Stomach smooth muscle (tissue), 2 donors: ENCODE measurements at regions not wholly inside any gene's neighbourhood (a gene's known extent, or its start where the extent isn't known, plus 50 kb on each side); places are given as distances from the start of the nearest gene placed in this dataset.

Source experiments
- H3K27ac ChIP-seq: one replicate; pipeline ENCODE4 v1.7.0; 2013; ENCODE audit warnings: mild to moderate bottlenecking, low read length, inconsistent platforms
- H3K27me3 ChIP-seq, 2 donors: one replicate each; pipeline ENCODE4 v1.7.0; 2013; ENCODE audit warnings: low read length in 2 of 2; ENCODE audit not compliant: insufficient read depth in 2 of 2, control insufficient read depth in 1 of 2
- H3K36me3 ChIP-seq, 2 donors: one replicate each; pipeline ENCODE4 v1.7.0; 2013; ENCODE audit warnings: low read length in 2 of 2; ENCODE audit not compliant: control insufficient read depth in 2 of 2, insufficient read depth in 2 of 2
- H3K4me1 ChIP-seq: one replicate; pipeline ENCODE4 v1.7.0; 2013; ENCODE audit warnings: low read length; ENCODE audit not compliant: control insufficient read depth, insufficient read depth
- H3K4me3 ChIP-seq, 2 donors: one replicate each; pipeline ENCODE4 v1.7.0; 2013; ENCODE audit warnings: low read length in 2 of 2
- H3K9ac ChIP-seq, 2 donors: one replicate each; pipeline ENCODE4 v1.7.0; 2013; ENCODE audit warnings: low read length in 2 of 2, mild to moderate bottlenecking in 1 of 2
- H3K9me3 ChIP-seq, 2 donors: one replicate each; pipeline ENCODE4 v1.7.0; 2013; ENCODE audit warnings: low read length in 2 of 2; ENCODE audit not compliant: control insufficient read depth in 2 of 2
- donor health status: healthy.
- donor health status: Pancreatic carcinoma.

DNA sequence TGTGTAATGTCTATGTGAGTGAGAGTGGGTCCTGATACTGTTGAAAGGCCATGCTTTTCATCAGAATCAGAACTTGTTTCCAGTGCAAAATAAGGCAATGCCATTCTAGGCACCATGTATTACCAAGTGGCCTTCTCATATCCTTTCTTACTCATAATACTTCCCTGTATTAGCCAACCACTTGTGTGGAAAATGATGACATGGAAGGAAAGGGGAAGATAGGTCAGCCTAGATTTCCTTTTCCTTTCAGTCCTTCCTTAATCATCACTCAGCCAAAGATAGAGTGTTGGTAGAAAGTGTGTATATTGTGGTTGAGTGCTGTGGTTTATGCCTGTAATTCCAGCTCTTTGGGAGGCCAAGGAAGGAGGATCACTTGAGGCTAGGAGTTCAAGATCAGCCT lies 158.6 kb upstream of the PREP start:
- Histone ChIP-seq H3K9ac (no peak overlapping the region), H3K4me3 (no peak overlapping the region), H3K27ac (no peak overlapping the region), H3K27me3 (no peaks in the 10 kb centered on the region), H3K4me1 (no peaks in the 10 kb centered on the region), H3K9me3 (no peaks in the 10 kb centered on the region), H3K36me3 (no peaks in the 10 kb centered on the region)

DNA sequence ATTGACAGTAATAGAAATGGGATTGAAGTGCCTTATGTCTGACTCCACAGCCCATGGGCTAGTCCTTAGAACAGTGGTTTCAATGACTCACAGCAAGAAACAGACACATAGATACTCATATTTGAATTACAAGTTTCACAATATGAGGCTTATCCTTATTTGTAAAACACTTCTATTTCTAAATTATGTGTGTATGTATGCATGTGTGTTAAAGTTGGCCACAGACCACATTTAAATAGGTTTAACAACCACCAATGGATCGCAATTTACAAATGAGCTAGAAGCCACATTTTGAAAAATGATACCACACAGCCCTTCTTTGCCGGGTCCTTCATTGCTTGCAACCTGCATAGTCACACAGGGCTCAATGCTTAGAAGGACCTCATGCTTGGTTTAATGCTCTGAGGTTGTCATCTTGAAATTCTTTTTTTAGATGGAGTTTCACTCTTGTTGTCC lies 157.8 kb upstream of the PREP start:
- Histone ChIP-seq H3K27ac (no peak overlapping the region), H3K36me3 (no peaks in the 10 kb centered on the region), H3K9me3 (no peaks in the 10 kb centered on the region), H3K9ac (no peak overlapping the region), H3K27me3 (no peaks in the 10 kb centered on the region), H3K4me3 (no peak overlapping the region), H3K4me1 (no peaks in the 10 kb centered on the region)

DNA sequence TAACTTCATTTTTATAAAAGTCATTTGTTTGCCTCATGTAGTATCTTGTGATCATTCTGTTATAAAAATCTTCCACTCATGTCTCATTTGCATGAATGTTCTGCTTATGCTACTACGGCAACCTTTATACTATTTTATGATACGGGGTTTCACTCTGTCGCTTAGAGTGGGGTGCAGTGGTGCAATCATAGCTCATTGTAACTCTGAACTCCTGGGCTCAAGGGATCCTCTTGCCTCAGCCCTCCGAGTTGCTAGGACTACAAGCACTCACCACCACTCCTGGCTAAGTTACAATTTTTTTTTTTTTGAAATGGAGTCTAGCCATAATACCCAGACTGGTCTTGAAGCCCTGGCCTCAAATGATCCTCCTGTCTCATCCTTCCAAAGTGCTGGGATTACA lies 154.4 kb upstream of the PREP start:
- Histone ChIP-seq H3K9ac (no peak overlapping the region), H3K27ac (no peak overlapping the region), H3K4me1 (no peaks in the 10 kb centered on the region), H3K9me3 (no peaks in the 10 kb centered on the region), H3K4me3 (no peak overlapping the region), H3K27me3 (no peaks in the 10 kb centered on the region), H3K36me3 (no peaks in the 10 kb centered on the region)

DNA sequence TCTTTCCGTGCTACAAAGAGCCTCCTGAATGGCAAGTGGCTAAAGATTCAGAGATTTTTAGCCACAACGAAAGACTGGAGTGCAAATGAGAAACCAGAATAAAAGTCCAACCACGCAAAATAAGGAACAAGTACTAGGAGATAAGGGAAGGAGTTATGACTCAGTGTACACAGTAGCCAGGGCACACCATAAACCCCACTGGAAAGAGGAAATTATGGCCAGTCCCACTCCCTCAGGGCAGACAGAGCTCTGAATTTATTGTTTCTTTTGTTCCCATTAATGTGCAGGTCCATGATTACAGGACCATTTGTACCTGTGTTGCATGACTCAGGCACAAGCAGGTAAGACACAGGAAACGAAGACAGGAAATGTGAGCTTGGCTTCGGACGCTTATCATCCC lies 150.3 kb upstream of the PREP start:
- Histone ChIP-seq H3K9ac (no peak overlapping the region), H3K27ac (no peak overlapping the region), H3K27me3 (no peaks in the 10 kb centered on the region), H3K36me3 (no peaks in the 10 kb centered on the region), H3K4me3 (no peak overlapping the region), H3K4me1 (no peaks in the 10 kb centered on the region), H3K9me3 (no peaks in the 10 kb centered on the region)

DNA sequence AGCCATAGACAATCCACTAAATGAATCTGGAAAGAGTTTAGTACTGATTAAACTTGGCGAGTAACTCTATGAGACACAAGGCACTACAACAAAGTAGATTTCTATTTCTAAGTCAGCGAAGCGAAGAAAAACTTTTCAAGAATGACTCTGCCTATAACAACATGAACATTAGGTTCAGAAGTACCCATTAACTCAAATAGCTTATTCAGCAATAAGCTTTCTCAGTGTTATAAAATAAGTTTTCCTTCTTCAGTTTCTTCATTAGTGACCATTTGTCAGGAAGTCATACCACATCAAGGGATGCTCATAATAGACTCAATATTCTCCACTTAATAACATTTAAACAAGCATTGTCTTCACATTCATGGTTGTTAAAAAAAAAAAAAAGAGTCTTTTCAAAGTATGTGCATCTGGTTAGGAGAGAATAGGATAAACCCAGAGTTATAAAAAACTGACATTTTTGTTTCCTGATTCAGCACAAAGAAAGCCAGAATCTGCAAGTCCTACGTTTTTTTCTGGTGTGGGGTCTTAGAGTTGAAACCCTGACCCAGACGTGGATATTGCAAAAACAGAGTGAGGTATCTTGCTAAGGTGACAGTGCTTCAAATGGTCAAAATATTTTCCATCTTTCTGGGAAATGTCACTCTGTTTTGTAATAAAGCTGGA lies 148.2 kb upstream of the PREP start:
- Histone ChIP-seq H3K9me3 (no peaks in the 10 kb centered on the region), H3K36me3 (no peaks in the 10 kb centered on the region), H3K27ac (no peak overlapping the region), H3K4me1 (no peaks in the 10 kb centered on the region), H3K4me3 (no peak overlapping the region), H3K9ac (no peak overlapping the region), H3K27me3 (no peaks in the 10 kb centered on the region)

DNA sequence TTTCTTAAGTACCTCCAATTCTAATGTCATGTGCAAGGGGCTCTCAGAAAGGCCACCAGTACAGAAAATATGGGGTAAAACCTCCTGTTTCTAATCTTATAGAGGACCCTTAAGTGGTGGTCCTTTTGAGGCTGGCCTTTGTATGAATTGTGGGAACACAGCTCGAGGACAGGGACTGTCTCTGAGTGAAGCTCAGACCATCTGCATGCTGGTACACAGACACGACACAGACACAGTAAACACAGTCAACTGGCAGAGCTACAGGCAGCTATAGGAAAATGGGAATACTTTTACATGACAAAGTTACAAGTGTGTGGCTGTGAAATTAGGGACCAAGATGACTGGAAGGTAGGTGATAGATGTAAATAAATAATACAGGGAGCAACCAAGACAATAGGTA lies 143.9 kb upstream of the PREP start:
- Histone ChIP-seq H3K9ac (no peak overlapping the region), H3K9me3 (no peaks in the 10 kb centered on the region), H3K4me1 (no peaks in the 10 kb centered on the region), H3K27me3 (no peaks in the 10 kb centered on the region), H3K4me3 (no peak overlapping the region), H3K27ac (no peak overlapping the region), H3K36me3 (no peaks in the 10 kb centered on the region)

DNA sequence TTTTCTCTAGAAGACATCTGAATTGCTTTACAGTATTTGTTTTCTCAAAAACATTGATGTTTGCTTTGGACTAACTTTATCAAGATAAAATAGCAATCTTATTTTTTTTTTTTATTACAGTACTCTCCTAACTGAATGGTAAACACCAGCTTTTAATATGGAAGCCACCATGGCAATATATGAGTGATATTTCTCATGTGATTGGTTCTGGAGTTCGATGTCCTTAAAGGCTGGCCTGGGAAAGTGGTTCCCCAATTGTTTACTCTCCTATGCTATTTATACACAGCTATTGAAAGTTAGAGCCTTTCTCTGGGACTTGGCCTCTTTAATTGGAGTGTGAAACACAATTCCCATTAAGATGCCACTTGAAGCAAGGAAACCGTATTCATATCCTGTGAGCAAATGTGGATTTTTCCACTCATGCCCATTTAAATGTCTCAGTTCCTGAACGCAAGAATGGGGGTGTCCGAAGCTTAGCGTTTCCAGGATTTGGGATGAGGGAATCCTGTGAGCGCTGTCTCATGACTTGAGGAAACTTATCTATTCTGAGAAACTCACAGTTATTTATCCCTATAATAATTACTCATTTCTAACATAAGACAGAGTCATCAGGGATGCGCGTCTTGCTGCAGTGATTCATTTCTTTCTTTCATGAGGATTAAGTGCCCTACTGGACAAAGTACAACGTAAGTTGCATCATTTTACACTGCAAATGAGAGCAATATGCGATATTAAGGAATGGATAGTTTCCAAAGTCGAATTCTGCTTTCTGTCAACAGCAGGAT lies 143.3 kb upstream of the PREP start:
- Histone ChIP-seq H3K27ac (no peak overlapping the region), H3K4me3 (no peak overlapping the region), H3K27me3 (no peaks in the 10 kb centered on the region)

DNA sequence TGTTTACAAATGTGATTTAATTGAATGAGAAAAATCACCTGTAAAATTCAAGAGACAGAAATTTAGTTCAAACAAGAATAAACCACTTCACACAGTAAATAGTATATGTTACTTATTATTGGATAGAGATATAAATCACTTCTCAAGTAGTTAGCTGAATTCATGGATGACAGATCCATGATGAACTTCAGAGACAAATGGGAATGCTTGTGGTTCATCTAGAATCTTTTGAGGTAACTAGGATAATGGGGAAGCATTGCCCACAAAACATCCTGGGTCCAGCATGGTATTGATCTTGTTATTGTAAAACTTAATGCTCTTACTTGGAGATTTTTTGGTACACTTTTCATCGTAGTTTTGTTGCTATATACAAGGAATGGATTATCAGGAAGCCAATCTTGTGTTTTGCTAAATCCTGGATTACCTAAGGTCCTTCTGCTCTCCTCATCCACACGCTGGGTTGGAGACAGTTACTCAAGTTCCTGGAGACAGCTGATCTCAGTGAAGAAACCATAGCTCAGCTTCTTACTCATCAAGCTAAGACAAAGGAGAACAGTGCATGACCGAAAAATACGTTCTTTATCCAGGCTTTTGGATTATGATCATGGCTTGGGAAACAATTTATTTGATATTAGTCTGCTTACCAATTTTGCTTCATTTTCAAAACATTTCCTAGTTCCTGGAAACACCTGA lies 142.5 kb upstream of the PREP start:
- Histone ChIP-seq H3K27ac (no peak overlapping the region), H3K4me3 (no peak overlapping the region), H3K27me3 (no peaks in the 10 kb centered on the region), H3K9ac (no peak overlapping the region), H3K9me3 (no peaks in the 10 kb centered on the region), H3K4me1 (no peaks in the 10 kb centered on the region), H3K36me3 (no peaks in the 10 kb centered on the region)

More for the DNA sequence above, 143.3 kb upstream of the PREP start:
- Histone ChIP-seq H3K4me1 (no peaks in the 10 kb centered on the region), H3K36me3 (no peaks in the 10 kb centered on the region), H3K9ac (no peak overlapping the region), H3K9me3 (no peaks in the 10 kb centered on the region)

DNA sequence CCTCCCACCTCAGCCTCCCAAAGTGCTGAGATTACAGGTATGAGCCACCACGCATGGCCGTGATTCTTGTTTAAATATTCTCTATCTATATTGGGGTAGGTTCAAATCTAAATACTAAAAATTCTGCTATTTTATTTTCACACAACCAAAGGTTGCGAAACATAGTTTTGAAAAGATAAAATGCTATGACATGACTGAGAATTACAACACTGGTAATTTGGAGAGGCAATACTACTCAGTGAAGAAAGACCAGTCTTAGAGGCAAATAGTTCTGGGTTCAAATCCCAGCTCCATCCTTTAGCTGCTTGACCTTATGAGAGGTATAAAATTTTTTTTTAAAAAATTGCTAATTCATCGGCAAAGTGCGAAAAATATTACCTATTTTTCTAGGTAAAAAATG lies 137.0 kb upstream of the PREP start:
- no peaks in the 10 kb centered on the region for H3K9me3 ChIP-seq
- H3K27me3 ChIP-seq: no peaks in the 10 kb centered on the region
- no peak overlapping the region for H3K9ac ChIP-seq
- no peak overlapping the region for H3K27ac ChIP-seq
- no peaks in the 10 kb centered on the region for H3K4me1 ChIP-seq
- no peak overlapping the region for H3K4me3 ChIP-seq
- no peaks in the 10 kb centered on the region for H3K36me3 ChIP-seq

DNA sequence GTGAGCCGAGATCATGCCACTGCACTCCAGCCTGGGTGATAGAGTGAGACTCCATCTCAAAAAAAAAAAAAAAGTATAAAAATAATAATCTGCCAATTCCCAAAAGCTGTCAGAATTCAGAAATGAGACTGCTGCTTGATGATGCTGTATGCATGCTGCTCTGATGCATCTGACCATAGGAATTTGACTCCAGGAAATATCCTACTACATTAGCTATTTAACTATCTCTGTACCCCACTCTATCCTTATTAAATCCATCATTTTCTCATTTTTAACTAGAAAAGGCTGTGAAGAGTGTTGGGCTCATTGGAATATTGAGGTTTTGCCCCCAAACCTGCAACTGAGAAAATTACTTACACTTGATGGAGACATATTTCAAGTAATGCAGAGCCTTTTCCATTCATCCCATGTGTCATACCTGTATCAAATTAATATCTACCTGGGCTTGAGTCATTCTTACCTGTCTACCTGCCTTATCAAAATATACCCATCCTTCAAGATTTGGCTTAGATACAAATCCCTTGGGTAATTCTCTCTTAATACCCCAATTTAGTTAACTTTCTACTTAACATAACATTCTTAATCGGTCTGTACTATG lies 135.2 kb upstream of the PREP start:
- H3K4me1 ChIP-seq: no peaks in the 10 kb centered on the region
- H3K9ac ChIP-seq: no peak overlapping the region
- H3K27me3 ChIP-seq: no peaks in the 10 kb centered on the region
- no peak overlapping the region for H3K27ac ChIP-seq
- no peak overlapping the region for H3K4me3 ChIP-seq
- no peaks in the 10 kb centered on the region for H3K9me3 ChIP-seq
- H3K36me3 ChIP-seq: no peaks in the 10 kb centered on the region
